ENCODE measurements at regions not wholly inside any gene's neighbourhood (a gene's known extent, or its start where the extent isn't known, plus 50 kb on each side); places are given as distances from the start of the nearest gene placed in this dataset.

- 93% methylated on average over 5 of the region's 5 CpGs for WGBS
- intact Hi-C loops (cut with DNase I) = no loop called here
- no peak for DNase-seq (ENCODE audit: extremely low spot score)
- no peaks in the 10 kb centered on the region for H3K9me3 ChIP-seq
- H3K4me3 ChIP-seq = no peak overlapping the region
- TF ChIP-seq POLR2A (IDR thresholded peaks at IDR 0.05; ENCODE audit: low read depth) (no peak), EP300 (IDR thresholded peaks at IDR 0.05) (no peak), CTCF (IDR thresholded peaks at IDR 0.05) (no peak), POLR2AphosphoS5 (IDR thresholded peaks at IDR 0.05) (no peak)
- H3K27ac ChIP-seq (replicated peaks in 1 of 4) = no peak overlapping the region
- H3K36me3 ChIP-seq = no peaks in the 10 kb centered on the region
- H3K27me3 ChIP-seq = no peaks in the 10 kb centered on the region
- peaks cover 0 to 5% (median 0%) of the 10 kb centered on the region in 4 donors for H3K4me1 ChIP-seq
Observed at GRCh38 chr14:89586258-89587135, 169.5 kb upstream of the FOXN3 start.

- Histone ChIP-seq H3K36me3 (peaks cover 0 to 10% (median 7%) of the 10 kb centered on the region in 4 donors), H3K4me1 (peaks cover 22 to 54% (median 43%) of the 10 kb centered on the region in 4 donors), H3K27me3 (no peaks in the 10 kb centered on the region), H3K27ac (replicated peaks in 1 of 4) (peak overlapping the region in 2 of 4 donors; percentile 0 to 10), H3K9me3 (no peaks in the 10 kb centered on the region), H3K4me3 (no peak overlapping the region)
- no peak for DNase-seq (ENCODE audit: extremely low spot score)
- intact Hi-C loops (cut with DNase I) = no loop called here
- 70% methylated on average over 4 of the region's 4 CpGs for WGBS
- no peak for TF ChIP-seq EP300 (IDR thresholded peaks at IDR 0.05)
- TF ChIP-seq POLR2AphosphoS5 (IDR thresholded peaks at IDR 0.05) = no peak
- TF ChIP-seq POLR2A (IDR thresholded peaks at IDR 0.05; ENCODE audit: low read depth) = no peak
- no peak for TF ChIP-seq CTCF (IDR thresholded peaks at IDR 0.05)
Observed at GRCh38 chr14:89578156-89578555, 161.1 kb upstream of the FOXN3 start.

GRCh38 chr14:89576960-89577359 lies 159.9 kb upstream of the FOXN3 start:
- H3K36me3 ChIP-seq = peaks cover 0 to 10% (median 7%) of the 10 kb centered on the region in 4 donors
- H3K27me3 ChIP-seq = no peaks in the 10 kb centered on the region
- no peak for DNase-seq (ENCODE audit: extremely low spot score)
- 76% methylated on average over 8 of the region's 8 CpGs for WGBS
- intact Hi-C loops (cut with DNase I) = no loop called here
- no peaks in the 10 kb centered on the region for H3K9me3 ChIP-seq
- peak overlapping the region; percentile 22 to 70 (median 52) for H3K27ac ChIP-seq (replicated peaks in 1 of 4)
- peaks cover 31 to 66% (median 55%) of the 10 kb centered on the region in 4 donors for H3K4me1 ChIP-seq
- H3K4me3 ChIP-seq = peak overlapping the region in 1 of 4 donors; percentile 27
- no peak for TF ChIP-seq POLR2AphosphoS5 (IDR thresholded peaks at IDR 0.05)
- TF ChIP-seq POLR2A (IDR thresholded peaks at IDR 0.05; ENCODE audit: low read depth) = no peak
- TF ChIP-seq EP300 (IDR thresholded peaks at IDR 0.05) = no peak
- no peak for TF ChIP-seq CTCF (IDR thresholded peaks at IDR 0.05)

- 42% methylated on average over 14 of the region's 14 CpGs for WGBS
- peak overlapping the region in 3 of 4 donors; percentile 2 to 27 (median 23) for H3K4me3 ChIP-seq
- H3K27me3 ChIP-seq = no peaks in the 10 kb centered on the region
- H3K27ac ChIP-seq (replicated peaks in 1 of 4) = peak overlapping the region; percentile 22 to 70 (median 52)
- intact Hi-C loops (cut with DNase I) = no loop called here
- TF ChIP-seq POLR2A (IDR thresholded peaks at IDR 0.05; ENCODE audit: low read depth) (no peak), EP300 (IDR thresholded peaks at IDR 0.05) (no peak), CTCF (IDR thresholded peaks at IDR 0.05) (no peak), POLR2AphosphoS5 (IDR thresholded peaks at IDR 0.05) (no peak)
- DNase-seq (ENCODE audit: extremely low spot score) = no peak
- H3K9me3 ChIP-seq = no peaks in the 10 kb centered on the region
- H3K36me3 ChIP-seq = peaks cover 0 to 10% (median 6%) of the 10 kb centered on the region in 4 donors
- peaks cover 31 to 71% (median 60%) of the 10 kb centered on the region in 4 donors for H3K4me1 ChIP-seq
Observed at GRCh38 chr14:89576145-89576927, 159.3 kb upstream of the FOXN3 start.

Data from esophagus muscularis mucosa (tissue), 4 donors.